ENCODE measurements at regions not wholly inside any gene's neighbourhood (a gene's known extent, or its start where the extent isn't known, plus 50 kb on each side); places are given as distances from the start of the nearest gene placed in this dataset.

DNA sequence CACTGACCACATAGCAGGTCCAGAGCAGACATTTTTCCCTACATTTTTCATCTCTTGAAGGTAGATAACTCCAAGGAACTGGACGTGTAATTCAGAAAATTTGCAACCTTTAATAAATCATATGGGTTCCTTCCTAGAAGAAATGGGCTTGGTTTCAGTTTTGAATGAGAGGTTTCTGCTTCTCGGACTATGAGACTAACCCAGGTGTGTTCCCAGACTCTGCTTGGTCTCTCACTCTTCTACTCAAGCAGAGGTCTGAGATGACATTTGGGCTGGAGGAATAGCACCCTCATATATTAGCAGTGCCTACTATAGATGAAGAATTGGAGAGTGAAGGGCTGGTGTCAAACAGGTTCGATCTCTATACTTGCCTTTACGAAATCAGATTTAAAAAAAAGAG lies 231.2 kb downstream of the DOK5 start:
- H3K36me3 ChIP-seq (ENCODE audit: low read depth) = no peaks in the 10 kb centered on the region
- ATAC-seq = no peak
- H3K4me3 ChIP-seq = no peak overlapping the region
- no peaks in the 10 kb centered on the region for H3K9me3 ChIP-seq
- no peaks in the 10 kb centered on the region for H3K4me1 ChIP-seq (ENCODE audit: low read depth)
- TF ChIP-seq, protein P1, sequence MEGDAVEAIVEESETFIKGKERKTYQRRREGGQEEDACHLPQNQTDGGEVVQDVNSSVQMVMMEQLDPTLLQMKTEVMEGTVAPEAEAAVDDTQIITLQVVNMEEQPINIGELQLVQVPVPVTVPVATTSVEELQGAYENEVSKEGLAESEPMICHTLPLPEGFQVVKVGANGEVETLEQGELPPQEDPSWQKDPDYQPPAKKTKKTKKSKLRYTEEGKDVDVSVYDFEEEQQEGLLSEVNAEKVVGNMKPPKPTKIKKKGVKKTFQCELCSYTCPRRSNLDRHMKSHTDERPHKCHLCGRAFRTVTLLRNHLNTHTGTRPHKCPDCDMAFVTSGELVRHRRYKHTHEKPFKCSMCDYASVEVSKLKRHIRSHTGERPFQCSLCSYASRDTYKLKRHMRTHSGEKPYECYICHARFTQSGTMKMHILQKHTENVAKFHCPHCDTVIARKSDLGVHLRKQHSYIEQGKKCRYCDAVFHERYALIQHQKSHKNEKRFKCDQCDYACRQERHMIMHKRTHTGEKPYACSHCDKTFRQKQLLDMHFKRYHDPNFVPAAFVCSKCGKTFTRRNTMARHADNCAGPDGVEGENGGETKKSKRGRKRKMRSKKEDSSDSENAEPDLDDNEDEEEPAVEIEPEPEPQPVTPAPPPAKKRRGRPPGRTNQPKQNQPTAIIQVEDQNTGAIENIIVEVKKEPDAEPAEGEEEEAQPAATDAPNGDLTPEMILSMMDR (IDR thresholded peaks at IDR 0.05) = no peak
- intact Hi-C loops (cut with DNase I, micrococcal nuclease) = no loop called here
- no peak for DNase-seq

DNA sequence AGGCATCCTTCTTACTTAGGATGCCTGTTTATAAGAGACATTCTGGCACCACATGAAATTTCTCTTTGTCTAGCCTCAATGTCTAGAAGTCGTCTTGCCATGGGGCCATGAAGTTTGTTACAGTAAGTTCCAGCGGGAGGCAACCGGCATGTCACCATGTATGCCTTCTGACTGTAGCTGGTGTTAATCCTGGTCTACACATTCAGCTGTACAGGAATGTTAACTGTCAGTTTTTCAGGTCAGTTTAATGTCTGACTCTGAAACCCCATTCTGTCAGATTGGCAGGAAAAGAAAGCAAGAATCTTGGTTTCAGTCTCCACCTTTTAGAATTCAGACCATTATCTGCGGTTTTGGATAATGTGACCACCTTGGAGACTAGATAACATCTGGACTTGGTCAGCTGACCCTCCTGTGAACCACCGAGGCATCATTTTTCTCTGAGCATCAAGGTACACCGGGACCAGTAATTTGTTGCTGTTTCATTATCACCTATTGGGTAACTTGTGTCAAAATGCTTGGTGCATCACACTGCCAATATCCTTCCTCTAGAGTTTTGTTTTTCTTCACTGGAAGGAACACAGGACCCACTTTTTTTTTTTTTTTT lies 228.7 kb downstream of the DOK5 start:
- no peak for DNase-seq
- intact Hi-C loops (cut with DNase I, micrococcal nuclease) = no loop called here
- Histone ChIP-seq H3K4me1 (ENCODE audit: low read depth) (no peaks in the 10 kb centered on the region), H3K36me3 (ENCODE audit: low read depth) (no peaks in the 10 kb centered on the region), H3K4me3 (no peak overlapping the region), H3K9me3 (no peaks in the 10 kb centered on the region)
- TF ChIP-seq, protein P1 (IDR thresholded peaks at IDR 0.05) = no peak
- no peak for ATAC-seq

All from mucosa of descending colon (tissue), 3 donors.